ENCODE measurements at regions not wholly inside any gene's neighbourhood (a gene's known extent, or its start where the extent isn't known, plus 50 kb on each side); places are given as distances from the start of the nearest gene placed in this dataset.
"Not testable (repeated sequence)": the region's sequence is repeated elsewhere in the genome, so short reads cannot be mapped to it uniquely, and the experiment has no call there.

DNA sequence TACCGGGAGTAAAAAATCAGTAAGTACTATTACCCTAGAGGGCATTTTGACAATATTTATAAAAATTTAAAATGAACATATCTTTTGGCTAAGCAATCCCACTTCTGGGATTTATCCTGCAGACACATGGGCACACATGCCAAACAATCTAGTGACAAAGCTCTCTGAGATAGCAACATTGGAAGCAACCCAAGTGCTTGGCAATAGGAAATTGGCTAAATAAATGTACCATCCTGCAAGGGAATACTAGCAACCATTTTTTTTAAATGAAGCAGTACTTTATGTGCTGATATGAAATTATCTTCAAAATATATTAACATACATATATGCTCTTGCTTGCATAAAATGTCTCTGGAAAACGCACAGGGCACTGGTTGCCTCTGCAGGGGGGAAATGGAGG, 133.8 kb downstream of the SNX5 start:
- no peak for DNase-seq

DNA sequence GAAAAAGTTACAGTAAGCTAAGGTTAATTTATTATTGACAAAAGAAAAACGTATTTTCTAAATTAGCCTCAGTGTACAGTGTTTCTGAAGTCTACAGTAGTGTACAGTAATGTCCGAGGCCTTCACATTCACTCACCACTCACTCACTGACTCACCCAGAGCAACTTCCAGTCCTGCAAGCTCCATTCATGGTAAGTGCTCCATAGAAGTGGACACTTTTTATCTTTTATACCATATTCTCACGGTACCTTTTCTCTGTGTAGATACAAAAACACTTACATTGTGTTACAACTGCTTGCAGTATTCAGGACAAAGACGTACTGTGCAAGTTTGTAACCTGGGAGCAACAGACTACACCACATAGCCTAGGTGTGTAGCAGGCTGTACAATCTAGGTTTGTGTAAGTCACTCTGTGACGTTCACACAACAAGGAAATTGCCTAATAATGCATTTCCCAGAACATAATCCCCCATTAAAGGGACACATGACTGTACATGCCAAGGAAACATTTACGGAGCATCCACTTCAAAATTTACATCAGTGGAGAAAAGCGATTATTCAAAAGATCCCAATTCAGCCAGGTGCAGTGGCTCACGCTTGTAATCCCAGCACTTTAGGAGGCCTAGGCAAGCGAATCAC, 133.4 kb downstream of the BANF2 start:
- no peak for DNase-seq

DNA sequence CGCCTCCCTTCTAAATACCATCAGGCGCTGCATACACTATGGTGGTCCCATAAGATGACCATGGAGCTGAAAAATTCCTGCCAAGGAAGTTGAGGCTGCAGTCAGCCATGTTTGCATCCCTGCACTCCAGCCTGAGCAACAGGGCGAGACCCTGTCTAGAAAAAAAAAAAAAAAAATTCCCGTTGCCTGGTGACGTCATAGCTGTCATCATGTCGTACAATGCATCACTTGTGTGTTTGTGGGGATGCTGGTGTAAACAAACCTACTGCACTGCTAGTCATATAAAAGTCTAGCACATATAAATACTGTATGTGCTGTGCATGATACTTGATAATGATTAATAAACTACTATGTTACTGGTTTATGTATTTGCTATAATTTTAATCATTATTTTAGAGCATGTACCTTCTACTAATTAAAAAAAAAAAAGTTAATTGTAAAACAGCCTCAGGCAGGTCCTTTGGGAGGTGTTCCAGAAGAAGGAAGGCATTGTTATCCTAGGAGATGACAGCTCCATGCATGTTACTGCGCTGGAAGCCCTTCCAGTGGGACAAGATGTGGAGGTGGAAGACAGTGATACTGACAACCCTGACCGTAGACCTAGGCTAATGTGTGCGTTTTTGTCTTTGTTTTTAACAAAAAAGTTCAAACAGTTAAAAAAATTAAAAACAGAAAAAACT, 132.6 kb downstream of the BANF2 start:
- no peak for DNase-seq

DNA sequence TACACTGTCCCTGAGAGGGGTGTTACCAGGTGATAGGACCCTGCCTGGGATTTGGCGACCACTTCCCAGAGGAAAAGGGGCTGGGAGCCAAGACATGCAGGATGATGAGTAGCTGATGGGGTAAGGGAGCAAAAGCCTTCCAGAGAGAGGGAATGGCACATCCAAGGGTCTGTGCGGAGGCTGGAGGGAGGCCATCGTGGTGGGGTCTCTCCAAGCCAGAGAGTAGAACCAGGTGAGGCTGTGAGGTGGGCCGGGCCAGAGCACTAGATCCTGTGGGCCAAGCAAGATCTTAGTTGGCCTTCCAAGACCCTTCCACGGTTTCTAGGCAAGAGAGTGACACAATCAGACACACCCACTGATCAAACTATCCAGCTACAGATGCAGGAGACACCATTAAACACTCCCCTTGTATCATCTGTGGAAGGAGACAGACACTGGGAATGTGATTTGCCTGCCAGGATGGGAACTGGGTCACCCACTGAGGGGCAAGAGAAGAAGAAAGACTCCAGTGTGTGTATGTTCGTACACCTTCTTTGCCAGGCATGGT, 128.9 kb downstream of the BANF2 start:
- no peak for DNase-seq

DNA sequence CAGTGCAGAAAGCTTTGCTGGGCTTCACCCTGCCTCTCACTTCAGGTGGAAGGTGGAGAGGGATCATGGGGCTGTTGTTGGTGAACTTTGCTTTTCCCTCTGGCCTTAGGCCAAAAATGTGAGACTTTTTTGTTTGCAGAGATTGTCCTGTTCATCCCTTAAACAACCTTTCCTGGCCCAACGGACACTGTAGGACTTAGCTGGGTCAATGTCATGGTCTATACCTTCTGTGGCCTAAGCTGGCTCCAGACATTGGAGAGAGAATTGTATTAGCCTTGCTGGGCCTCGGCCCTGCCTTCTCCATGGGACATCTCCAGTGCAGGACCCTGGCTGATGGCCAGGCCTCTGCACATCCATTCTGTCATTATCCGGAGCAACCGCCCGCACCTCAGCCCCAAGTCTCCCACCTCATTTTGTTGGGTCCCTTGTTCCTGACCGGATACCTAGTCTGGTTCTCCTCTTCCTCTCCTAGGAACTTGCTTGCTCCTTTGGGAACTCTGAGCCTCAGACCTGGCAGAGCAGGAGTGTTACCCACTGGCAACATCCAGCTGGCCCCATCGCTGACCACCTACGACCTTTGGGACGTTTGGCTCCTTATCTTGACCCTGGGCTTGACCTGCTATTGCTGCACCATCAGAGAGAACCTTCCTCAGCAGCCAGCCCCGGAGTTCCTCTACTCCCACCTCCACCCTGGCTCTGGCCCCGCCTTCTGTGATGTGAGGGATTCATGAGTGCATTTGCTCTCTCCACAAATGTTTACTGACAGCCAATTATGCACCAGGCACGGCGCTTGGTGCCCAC, 128.2 kb downstream of the BANF2 start:
- no peak for DNase-seq

DNA sequence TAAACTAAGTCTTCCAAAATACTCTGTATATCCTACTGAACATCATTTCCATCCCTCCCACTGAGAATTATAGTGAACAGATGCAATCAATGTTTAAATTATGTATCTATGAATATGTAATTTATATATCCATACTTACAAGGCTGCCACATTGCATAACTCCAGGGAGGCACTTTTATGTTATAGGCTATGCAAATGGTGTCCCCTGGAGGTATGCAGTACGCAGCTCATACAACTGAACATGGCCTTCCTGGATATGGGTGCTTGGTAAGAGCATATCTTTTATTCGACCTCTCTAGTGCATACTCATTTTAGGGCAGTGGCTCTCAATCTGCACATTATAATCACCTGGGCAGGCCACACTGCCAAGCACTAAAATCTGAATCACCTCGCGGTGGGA, 127.3 kb downstream of the BANF2 start:
- no peak for DNase-seq

DNA sequence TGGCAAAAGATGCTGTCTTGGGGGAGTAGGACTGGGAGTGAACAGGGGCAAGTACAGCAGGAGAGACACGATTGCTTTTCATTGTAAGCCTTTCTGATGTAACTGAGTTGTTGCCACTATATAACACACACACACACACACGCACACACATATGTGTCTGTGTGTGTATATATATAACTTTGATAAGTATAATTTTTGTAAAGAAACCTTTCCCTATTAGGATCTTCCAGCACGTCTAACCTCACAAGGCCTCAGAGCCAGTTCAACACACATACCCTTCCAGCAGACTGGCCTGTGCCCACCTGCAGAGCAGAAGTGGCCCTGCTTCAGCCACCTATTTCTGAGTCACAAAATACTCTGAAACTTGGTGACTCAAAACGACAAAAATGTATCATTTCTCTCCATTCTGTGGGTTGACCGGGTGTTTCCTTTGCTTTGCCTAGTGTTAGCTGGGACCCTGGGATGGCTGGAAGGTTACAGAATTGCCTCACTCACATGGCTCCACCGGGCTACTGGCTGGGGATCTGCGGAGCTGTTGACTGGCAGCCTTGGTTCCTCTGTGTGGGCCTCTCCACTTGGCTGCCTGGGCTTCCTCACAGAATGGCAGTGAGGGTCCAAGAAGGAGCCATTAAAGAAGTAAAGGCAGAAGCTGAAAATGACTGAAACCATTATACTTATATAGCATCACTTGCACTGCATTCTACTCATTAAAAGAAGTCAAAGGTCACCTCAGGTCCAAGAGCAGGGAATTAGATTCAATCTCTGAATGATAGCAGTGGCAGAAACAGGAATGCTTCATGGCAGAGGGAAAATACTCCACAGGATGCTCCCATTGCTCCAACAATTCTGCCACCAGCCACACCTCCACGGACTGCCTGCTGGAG, 126.4 kb downstream of the BANF2 start:
- DNase-seq, result no peak

DNA sequence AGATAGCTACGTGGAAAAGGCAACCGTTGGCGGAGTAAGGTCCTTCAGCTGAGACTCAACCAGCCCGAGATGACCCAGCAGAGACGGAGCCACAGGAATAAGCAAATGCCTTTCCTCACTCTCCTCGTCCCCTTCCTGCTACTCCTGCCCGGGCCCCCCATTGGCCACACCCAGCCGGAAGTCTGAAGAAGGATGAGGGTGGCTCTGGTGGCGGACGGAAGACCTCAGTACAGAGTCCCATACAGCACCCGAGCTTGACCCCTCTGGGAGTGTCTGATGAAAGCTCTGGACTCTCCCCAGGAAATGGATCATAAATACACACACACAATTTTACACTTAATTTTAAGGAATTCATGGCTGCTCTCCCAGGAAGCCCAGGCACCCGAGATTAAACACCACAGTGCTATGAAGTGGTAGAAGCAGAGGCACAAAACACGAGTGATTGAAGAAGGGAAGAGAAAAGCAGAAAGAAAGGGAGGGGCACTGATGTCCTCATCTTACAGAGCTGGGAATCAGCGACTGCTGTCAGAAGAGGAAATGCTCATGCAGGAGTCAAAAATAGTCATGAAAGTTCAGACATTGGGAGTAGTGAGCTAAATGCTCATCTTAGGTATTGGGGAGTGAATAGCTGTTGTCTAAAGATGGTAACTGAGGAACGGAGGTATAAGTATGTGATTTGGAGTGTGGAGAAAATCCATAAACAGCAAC, 125.6 kb downstream of the BANF2 start:
- no peak for DNase-seq

DNA sequence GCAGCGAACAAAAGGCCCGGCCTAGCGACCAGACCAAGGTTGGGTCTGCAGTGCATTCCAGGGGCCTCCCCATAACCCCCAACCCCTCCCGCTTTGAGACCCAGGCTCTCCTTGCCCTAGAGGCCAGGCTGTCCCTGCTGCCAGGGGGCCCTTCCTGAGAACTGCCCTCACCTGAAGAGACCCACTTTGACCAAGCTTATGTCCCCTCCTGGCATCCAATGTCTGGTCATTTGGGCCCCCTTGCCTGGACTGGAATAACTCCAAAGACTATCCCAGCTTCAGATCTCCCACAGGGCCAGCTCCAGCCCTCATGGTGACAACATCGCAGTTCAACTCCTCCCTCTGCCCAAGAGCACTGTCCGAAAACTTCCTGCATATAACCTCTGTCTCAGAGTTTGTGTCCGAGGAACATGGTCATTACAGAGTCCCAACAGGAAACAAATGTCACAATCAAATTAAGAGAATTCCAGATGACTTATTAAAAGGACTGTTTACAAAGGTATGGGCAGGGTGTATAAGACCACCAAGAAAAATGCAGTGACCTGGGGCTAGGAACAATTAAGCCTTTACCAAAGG, 125.0 kb downstream of the BANF2 start:
- no peak for DNase-seq

DNA sequence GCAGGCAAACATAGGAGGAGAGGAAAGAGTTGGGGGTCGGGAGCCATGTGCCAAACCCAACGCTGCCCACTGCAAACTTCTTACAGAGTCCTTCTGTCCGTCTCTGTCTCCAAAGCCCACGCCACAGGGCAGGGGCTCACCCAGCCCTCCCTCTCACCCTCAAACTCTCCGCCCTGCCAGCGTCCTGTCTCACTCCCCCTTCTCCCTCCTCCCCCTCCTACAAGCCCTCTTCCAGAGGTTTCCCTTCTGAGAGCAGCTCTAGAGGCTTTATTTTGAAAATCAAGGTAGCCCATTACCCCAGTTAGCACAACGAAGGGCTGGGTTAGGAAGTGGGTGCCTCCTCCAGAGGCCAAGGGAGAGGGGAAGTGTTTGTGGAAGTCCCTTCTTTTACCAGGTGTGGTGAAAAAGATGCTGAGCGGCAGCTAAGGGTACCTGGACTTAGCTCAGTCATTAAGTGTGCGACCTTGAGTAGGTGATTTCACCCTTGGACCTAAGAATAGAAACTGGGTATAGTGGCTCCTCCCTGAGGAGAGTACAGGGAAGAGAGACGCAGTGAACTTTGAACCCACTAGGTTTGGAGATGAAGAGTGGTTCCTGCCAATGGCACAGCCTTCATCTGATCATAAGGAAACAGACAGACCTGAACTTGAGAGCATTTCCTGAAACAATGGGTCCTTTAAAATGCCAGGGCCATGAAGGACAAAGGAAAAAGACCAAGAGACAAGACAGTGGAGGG, 123.8 kb downstream of the BANF2 start:
- no peak for DNase-seq

DNA sequence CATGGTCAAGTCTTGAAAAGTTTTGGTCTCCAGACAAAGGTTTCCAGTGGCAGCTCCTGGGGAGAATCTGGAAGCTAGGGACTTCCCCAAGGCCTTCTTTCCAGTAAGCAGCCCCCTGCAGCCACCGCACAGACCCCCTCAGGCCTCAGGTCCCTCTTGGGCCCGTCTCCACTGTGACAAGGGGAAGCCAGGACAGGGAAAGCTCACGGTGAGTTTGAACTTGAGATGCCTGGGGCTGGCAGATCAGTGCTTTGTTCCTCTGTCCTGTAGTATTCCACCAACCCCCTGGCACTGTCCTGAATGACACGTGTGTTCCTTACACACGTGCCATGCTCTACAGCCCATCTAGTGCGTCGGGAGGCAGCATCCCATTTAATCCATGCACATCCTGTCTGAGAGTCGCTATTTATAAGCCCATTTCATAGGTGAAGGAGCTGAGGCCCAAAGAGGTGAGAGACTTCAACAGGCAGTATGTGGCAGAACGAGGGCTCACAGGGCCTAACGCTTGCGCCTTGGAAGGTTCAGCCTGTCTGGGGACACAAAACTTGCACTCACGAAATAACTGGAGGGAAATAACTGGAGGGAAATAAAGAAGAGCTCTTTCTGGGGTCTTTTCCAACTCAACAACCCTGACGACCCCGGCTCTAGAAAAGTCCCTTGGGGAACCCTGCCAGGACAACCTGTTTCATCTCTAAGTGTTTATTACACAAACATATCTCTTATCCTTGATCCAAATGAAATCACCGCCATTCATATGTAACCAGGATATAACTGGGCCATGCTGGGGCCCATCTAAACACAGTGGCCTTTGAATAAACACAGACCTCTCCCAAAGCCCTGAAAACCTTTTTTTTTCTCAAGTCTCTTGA, 123.0 kb downstream of the BANF2 start:
- DNase-seq, result no peak

DNA sequence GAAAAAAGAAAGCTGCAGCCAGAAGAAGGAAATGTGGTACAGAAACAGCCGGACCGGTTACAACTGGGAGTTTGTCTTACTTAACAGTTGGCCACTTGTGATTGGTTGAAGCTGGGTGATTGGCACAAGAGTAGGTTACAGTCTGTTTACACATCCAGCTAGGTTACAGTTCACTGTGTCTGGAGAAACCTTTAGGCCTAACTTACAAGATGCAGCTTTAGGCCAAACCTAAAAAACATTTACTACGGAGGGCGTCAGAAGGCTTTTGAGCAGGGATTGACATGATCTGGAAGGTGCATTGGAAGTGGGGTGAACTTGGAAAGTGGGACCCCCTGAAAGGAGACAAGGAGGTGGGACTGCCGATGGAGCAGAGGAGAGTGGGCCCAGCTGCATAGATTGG, 122.3 kb downstream of the BANF2 start:
- DNase-seq, result no peak

DNA sequence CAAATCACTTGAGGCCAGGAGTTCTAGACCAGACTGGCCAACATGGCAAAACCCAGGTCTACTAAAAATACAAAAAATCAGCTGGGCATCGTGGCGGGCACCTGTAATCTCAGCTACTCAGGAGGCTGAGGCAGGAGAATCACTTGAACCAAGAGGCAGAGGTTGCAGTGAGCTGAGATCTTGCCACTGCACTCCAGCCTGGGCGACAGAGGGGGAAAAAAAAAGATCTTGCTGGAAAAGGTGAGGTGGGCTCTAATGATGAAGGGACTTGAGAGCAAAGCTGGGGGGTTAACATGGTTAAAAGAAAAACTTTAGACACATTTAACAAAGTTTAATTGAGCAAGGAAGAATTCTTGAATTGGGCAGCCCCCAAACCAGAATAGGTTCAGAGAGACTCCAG, 121.8 kb downstream of the BANF2 start:
- DNase-seq, result not testable (repeated sequence)

DNA sequence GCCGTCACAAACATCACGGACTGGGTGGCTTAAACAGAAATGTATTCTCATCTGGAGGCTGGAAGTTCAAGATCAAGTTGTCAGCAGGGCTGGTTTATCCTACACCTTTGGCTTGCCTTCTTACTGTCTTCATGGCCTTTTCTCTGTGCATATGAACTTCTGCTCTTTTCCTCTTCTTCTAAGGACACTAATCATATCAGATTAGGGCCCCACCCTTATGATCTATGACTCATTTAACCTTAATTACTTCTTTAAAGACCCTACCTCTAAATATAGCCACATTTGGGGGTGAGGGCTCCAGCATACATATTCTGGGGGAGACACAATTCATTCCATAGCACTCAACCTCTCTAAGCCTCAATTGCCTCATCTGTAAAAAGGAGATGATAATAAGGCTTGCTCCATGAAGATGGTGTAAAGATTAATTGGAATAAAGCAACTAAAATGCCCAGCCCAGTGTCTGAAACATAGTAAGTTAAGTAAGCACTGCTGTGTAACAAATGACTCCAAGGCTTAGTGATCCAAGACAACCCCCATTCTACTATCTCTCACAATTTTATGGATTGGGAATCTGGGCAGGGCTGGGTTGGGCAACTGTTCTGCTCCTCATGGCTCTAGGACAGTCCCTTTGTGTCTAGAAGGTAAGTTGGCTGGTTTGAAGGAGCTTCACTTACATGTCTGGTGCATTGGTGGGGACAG, 119.8 kb downstream of the BANF2 start:
- no peak for DNase-seq

DNA sequence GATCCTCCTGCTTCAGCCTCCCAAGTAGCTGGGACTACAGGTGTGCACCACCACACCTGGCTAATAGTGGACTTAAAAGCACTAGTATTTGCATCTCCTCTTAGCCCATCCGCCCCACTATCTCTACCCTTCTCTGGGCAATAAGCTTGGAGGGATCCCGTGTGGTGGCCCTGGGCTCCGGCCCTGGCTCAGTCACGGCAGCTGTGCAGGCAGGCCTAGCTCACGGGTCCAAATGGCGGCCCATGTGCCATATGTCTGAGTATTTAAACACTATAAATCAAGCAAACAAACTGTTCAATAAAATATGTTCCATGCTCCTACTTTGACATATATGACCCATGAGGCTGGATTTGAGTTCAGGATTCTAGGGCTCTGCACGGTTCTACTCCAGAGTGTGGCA, 118.4 kb downstream of the BANF2 start:
- DNase-seq, result no peak

DNA sequence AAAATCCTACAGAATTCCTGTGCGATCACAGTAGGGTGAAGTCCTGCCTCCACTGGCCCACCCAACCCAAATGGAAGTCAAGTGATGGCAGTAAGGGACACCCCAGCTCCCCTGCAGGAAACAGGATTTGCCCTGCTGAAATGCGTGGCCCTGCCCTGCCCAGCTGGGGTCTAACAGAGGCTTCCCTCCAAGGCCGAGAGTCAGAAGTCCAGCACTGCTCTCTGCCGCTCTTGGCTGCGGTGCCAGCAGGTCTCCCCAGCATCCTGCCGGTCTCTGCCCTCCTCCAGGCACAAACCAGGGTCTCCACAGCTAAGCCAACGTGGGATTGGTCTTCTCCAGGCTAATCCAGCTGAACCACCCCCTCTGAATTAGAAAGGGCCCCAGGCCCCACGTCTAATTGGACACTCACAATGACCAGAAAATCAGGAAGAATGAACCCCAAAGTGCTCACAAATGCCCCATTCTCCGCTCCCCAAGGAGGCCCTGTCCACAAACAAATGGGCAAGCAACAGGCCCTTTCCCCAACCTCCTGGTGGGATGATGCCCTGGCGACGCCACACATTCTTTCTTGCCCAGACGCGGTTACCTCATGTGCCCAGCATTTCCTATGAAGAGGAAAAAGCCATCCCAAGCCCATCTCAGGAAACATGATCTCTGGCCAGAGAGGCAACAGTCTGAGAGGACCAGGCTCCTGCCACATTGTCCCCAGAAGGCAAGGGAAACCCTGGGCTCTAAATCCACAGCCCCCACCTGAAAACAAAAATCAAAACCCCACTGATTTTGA, 117.2 kb downstream of the BANF2 start:
- DNase-seq, result no peak

DNA sequence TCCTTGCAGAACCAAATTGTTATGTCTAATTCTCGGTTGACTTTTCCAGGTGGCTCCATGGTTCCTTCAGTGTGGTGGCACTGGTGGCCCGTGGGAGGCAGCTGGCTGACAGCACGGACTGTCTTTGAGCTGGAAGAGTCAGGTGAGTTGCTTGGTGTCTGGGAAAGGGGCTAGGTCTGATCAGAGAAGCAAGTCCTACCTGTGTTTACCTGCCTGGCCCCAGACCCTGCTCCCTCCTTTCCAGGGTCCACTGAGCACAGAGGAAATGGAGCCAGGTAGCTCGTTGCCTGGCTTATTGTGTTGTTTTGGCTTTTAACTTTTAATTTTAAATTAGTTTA, 111.8 kb downstream of the BANF2 start:
- no peak for DNase-seq

DNA sequence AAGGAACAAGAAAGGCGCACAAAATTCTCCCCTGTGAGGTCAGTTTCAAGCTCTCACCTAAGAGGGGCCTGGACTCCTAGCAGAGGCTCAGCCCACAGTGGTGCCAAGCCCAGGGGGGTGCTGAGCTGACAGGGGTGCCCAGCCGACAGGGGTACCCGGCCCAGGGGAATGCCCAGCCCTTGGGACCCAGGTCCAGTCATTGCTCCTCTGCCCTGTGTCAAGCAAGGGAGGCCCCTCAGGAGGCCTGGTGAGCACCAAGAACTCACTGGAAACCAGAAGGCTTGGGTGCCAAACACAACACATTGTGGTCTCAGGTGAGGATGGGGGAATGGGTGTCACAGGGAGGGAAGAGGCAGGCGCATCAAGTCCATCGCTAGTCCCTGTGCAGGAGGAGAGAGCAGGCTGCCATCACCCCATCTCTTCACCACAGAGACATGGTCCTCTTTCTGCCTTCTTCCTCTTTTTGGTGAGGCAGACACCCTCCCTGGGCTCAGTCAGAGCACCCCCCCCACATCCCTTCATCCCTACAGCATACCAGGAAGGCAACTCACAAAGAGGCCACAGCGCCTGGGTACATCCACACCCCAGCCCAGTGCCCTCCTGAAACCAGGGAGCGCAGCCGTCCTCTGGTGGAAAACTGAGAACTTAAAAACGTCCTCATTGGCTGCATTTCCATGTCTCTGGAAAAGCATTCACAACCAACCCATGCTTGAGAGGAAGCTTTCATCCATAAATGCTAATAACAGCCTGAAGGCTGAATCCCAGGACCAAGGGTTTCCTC, 111.3 kb downstream of the BANF2 start:
- no peak for DNase-seq

Data from CD4-positive, alpha-beta T cell treated with Interleukin-6 for 4 hours (primary cell).